HEK293 (cell line): ENCODE measurements at regions not wholly inside any gene's neighbourhood (a gene's known extent, or its start where the extent isn't known, plus 50 kb on each side); places are given as distances from the start of the nearest gene placed in this dataset.

Source experiments
- CTCF ChIA-PET: fragments of 350-600 bp; formaldehyde crosslinking; extraction: SDS; loops from one replicate; lab custom pipeline; 2021; ENCODE audit warnings: antibody characterized with exemption; lab: Yijun Ruan, JAX
- POLR2A ChIA-PET: fragments of 300-600 bp; formaldehyde crosslinking; extraction: SDS; loops from one replicate; lab custom pipeline; 2020; ENCODE audit warnings: antibody characterized with exemption, inconsistent platforms; lab: Yijun Ruan, JAX
- H3K27ac ChIP-seq: fragments of 200-500 bp; sonication (Bioruptor generic); 2 replicates; pipeline ENCODE4 v1.5.1; 2014; ENCODE audit warnings: low read depth, low read length, control low read depth, inconsistent platforms; ENCODE audit errors: extremely low read depth
- H3K36me3 ChIP-seq, 2 experiments: fragments of 200-500 bp in 1 of 2; sonication (Bioruptor generic) in 1 of 2; 1 replicate in 1 of 2; 2 replicates in 1 of 2; pipeline ENCODE4 v1.5.1; 2014 to 2017; ENCODE audit warnings: inconsistent platforms in 2 of 2, low read length in 2 of 2; ENCODE audit not compliant: control insufficient read depth in 2 of 2, insufficient read depth in 1 of 2
- H3K4me1 ChIP-seq: fragments of 200-500 bp; sonication (Bioruptor generic); 2 replicates; pipeline ENCODE4 v1.5.1; 2014; ENCODE audit warnings: mild to moderate bottlenecking, low read length, inconsistent platforms; ENCODE audit not compliant: control insufficient read depth, insufficient read depth
- H3K4me3 ChIP-seq: 2 replicates; pipeline ENCODE4 v1.5.1; 2011; ENCODE audit warnings: low read depth, mild to moderate bottlenecking, control low read depth, low read length, moderate library complexity
- H3K9me3 ChIP-seq: fragments of 200-500 bp; sonication (Bioruptor generic); 2 replicates; pipeline ENCODE4 v1.5.1; 2014; ENCODE audit warnings: low read depth, low read length, inconsistent platforms; ENCODE audit not compliant: control insufficient read depth, insufficient read depth
- BCL11A ChIP-seq: fragments of 450-650 bp; formaldehyde crosslinking; IDR thresholded peaks from 2 replicates; pipeline ENCODE4 v1.5.1; 2016; ENCODE audit warnings: low read depth, missing biosample characterization, missing genetic modification characterization
- SP3 ChIP-seq: fragments of 450-650 bp; formaldehyde crosslinking; IDR thresholded peaks from 2 replicates; pipeline ENCODE4 v1.5.1; 2016; ENCODE audit warnings: missing biosample characterization, missing genetic modification characterization
- TRIM28 ChIP-seq: IDR thresholded peaks from 2 replicates; pipeline ENCODE4 v1.6.1; 2011; ENCODE audit warnings: low read length, control low read depth, borderline replicate concordance
- YY2 ChIP-seq: fragments of 450-650 bp; formaldehyde crosslinking; IDR thresholded peaks from 2 replicates; pipeline ENCODE4 v1.5.1; 2016; ENCODE audit warnings: missing biosample characterization, missing genetic modification characterization
- ZBTB20 ChIP-seq: fragments of 450-650 bp; formaldehyde crosslinking; IDR thresholded peaks from 2 replicates; pipeline ENCODE4 v1.5.1; 2016; ENCODE audit warnings: missing biosample characterization, missing genetic modification characterization
- ZFP37 ChIP-seq: fragments of 450-650 bp; formaldehyde crosslinking; IDR thresholded peaks from 2 replicates; pipeline ENCODE4 v1.5.1; 2016; ENCODE audit warnings: missing biosample characterization, missing genetic modification characterization
- ZFP69B ChIP-seq: fragments of 450-650 bp; formaldehyde crosslinking; IDR thresholded peaks from 2 replicates; pipeline ENCODE4 v1.5.1; 2016; ENCODE audit warnings: missing biosample characterization, missing genetic modification characterization
- ZNF221 ChIP-seq: fragments of 450-650 bp; formaldehyde crosslinking; IDR thresholded peaks from 2 replicates; pipeline ENCODE4 v1.5.1; 2017; ENCODE audit warnings: missing biosample characterization, missing genetic modification characterization, borderline replicate concordance
- ZNF223 ChIP-seq: fragments of 450-650 bp; formaldehyde crosslinking; IDR thresholded peaks from 2 replicates; pipeline ENCODE4 v1.5.1; 2016; ENCODE audit warnings: missing biosample characterization, missing genetic modification characterization
- ZNF433 ChIP-seq: fragments of 450-650 bp; formaldehyde crosslinking; IDR thresholded peaks from 2 replicates; pipeline ENCODE4 v1.5.1; 2016; ENCODE audit warnings: missing biosample characterization, missing genetic modification characterization, low read depth
- ZNF544 ChIP-seq: fragments of 450-650 bp; formaldehyde crosslinking; IDR thresholded peaks from 2 replicates; pipeline ENCODE4 v1.5.0; 2017; ENCODE audit warnings: missing biosample characterization, missing genetic modification characterization
- ZNF555 ChIP-seq: fragments of 450-650 bp; formaldehyde crosslinking; conservative IDR thresholded peaks from 2 replicates; pipeline ENCODE4 v1.5.1; 2017; ENCODE audit warnings: missing biosample characterization, mild to moderate bottlenecking, missing genetic modification characterization, inconsistent platforms
- ZNF596 ChIP-seq: fragments of 450-650 bp; IDR thresholded peaks from 2 replicates; pipeline ENCODE4 v1.5.0; 2018; ENCODE audit warnings: missing biosample characterization, mild to moderate bottlenecking, missing genetic modification characterization, moderate library complexity
- ZNF624 ChIP-seq: fragments of 450-650 bp; formaldehyde crosslinking; IDR thresholded peaks from 2 replicates; pipeline ENCODE4 v1.5.1; 2017; ENCODE audit warnings: missing biosample characterization, missing genetic modification characterization
- TF ChIP-seq, protein P1 (sequence below): fragments of 450-650 bp; formaldehyde crosslinking; conservative IDR thresholded peaks from 2 replicates; pipeline ENCODE4 v1.5.1; 2016; ENCODE audit warnings: low read depth, missing biosample characterization, missing genetic modification characterization
- TF ChIP-seq, protein P2 (sequence below): fragments of 450-650 bp; formaldehyde crosslinking; IDR thresholded peaks from 2 replicates; pipeline ENCODE4 v1.5.1; 2016; ENCODE audit warnings: missing biosample characterization, missing genetic modification characterization, low read depth
- TF ChIP-seq, protein P3 (sequence below): fragments of 450-650 bp; formaldehyde crosslinking; IDR thresholded peaks from 2 replicates; pipeline ENCODE4 v1.5.1; 2016; ENCODE audit warnings: missing biosample characterization, missing genetic modification characterization

- TF ChIP-seq BCL11A: no peak
- TF ChIP-seq, protein P1, sequence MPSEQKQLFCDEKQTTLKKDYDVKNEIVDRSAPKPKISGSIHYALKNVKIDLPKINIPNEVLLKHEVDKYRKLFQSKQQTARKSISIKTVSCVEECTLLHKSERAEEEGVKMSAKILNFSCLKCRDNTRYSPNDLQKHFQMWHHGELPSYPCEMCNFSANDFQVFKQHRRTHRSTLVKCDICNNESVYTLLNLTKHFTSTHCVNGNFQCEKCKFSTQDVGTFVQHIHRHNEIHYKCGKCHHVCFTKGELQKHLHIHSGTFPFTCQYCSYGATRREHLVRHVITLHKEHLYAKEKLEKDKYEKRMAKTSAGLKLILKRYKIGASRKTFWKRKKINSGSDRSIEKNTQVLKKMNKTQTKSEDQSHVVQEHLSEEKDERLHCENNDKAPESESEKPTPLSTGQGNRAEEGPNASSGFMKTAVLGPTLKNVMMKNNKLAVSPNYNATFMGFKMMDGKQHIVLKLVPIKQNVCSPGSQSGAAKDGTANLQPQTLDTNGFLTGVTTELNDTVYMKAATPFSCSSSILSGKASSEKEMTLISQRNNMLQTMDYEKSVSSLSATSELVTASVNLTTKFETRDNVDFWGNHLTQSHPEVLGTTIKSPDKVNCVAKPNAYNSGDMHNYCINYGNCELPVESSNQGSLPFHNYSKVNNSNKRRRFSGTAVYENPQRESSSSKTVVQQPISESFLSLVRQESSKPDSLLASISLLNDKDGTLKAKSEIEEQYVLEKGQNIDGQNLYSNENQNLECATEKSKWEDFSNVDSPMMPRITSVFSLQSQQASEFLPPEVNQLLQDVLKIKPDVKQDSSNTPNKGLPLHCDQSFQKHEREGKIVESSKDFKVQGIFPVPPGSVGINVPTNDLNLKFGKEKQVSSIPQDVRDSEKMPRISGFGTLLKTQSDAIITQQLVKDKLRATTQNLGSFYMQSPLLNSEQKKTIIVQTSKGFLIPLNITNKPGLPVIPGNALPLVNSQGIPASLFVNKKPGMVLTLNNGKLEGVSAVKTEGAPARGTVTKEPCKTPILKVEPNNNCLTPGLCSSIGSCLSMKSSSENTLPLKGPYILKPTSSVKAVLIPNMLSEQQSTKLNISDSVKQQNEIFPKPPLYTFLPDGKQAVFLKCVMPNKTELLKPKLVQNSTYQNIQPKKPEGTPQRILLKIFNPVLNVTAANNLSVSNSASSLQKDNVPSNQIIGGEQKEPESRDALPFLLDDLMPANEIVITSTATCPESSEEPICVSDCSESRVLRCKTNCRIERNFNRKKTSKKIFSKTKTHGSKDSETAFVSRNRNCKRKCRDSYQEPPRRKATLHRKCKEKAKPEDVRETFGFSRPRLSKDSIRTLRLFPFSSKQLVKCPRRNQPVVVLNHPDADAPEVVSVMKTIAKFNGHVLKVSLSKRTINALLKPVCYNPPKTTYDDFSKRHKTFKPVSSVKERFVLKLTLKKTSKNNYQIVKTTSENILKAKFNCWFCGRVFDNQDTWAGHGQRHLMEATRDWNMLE (tag by site-specific recombination): no peak
- TF ChIP-seq, protein P2, sequence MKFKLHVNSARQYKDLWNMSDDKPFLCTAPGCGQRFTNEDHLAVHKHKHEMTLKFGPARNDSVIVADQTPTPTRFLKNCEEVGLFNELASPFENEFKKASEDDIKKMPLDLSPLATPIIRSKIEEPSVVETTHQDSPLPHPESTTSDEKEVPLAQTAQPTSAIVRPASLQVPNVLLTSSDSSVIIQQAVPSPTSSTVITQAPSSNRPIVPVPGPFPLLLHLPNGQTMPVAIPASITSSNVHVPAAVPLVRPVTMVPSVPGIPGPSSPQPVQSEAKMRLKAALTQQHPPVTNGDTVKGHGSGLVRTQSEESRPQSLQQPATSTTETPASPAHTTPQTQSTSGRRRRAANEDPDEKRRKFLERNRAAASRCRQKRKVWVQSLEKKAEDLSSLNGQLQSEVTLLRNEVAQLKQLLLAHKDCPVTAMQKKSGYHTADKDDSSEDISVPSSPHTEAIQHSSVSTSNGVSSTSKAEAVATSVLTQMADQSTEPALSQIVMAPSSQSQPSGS (tag by site-specific recombination): no peak
- Histone ChIP-seq H3K9me3 (no peaks in the 10 kb centered on the region), H3K27ac (no peak overlapping the region), H3K36me3 (no peaks in the 10 kb centered on the region), H3K4me1 (no peaks in the 10 kb centered on the region), H3K4me3 (no peak overlapping the region)
- ChIA-PET POLR2A (no interaction called here), CTCF (interaction anchor here (0.7 to 1.0 kb wide), 3 partner anchors 11 to 36 kb away, joined by 3 to 5 read pairs (median 3); no protein-coding TSS in a partner anchor)
Measured at GRCh38 chr15:81849289-81849688, 196.5 kb downstream of the MEX3B start.

DNA sequence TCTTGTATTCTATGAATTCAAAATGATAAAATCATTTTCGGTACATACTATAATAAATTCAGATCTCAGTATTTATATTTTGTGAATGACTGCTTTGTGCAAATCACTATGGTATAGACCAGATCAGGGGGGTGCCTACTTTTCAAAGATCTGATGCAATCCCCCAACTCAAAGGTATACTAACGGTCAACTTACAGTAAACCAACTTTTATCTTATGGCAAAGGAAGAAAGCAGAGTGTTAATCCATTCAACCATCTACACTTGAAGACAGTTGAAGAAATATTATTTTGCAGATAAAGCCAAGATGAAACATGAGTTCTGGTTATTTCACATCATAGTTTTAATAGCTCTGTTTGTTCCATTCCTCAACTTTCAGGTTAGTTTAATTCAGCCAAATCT is 197.1 kb downstream of the MEX3B start:
- Histone ChIP-seq H3K4me1 (no peaks in the 10 kb centered on the region), H3K4me3 (no peak overlapping the region), H3K36me3 (no peaks in the 10 kb centered on the region)
- POLR2A ChIA-PET: no interaction called here
- no peak for TF ChIP-seq TRIM28
- TF ChIP-seq, all 188 proteins: peak for 0
- CTCF ChIA-PET: interaction anchor here (1.0 kb wide), 1 partner anchor 35 kb away, joined by 5 read pairs; no protein-coding TSS in a partner anchor
- Histone ChIP-seq H3K27ac (no peak overlapping the region), H3K9me3 (no peaks in the 10 kb centered on the region)

DNA sequence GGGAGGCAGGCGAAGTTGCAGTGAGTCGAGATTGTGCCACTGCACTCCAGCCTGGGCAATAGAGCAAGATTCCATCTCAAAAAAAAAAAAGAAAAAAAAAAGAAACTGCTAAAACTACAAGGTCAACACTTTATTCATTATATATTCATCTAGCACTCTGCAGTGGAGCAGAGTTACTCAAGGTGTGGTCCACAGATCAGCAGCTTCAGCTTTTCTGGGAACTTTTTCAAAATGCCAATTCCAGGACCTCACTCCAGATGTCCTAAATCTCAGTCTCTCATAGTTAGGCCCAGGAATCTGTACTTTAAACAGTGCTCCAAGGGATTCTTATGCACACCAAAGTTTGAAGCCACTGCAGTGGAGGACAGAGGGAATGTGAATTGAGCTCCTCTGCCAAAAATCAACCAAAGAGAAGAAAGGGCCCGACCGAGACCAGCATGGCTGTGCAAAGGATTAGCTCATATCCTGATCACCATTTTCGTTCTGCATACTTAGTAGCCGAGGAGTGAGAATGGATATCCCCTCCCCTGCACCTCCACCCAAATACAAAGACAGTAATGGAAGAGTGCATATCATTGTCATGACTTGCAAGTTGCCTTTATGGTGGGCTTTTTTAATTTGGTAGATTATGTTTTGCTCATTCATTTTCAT is 201.9 kb downstream of the MEX3B start:
- TF ChIP-seq ZFP69B (tag by site-specific recombination): no peak
- peak; percentile 29; the same call in 1 of the 2 replicates for TF ChIP-seq ZBTB20 (tag by site-specific recombination)
- Histone ChIP-seq H3K4me1 (no peaks in the 10 kb centered on the region), H3K9me3 (no peaks in the 10 kb centered on the region), H3K4me3 (no peak overlapping the region), H3K36me3 (no peaks in the 10 kb centered on the region), H3K27ac (no peak overlapping the region)
- CTCF ChIA-PET: interaction anchor here (0.6 to 1.2 kb wide), 2 partner anchors 11 to 40 kb away, joined by 4 read pairs; no protein-coding TSS in a partner anchor
- POLR2A ChIA-PET: interaction anchor here (0.7 kb wide), 1 partner anchor 81 kb away, joined by 3 read pairs; no protein-coding TSS in a partner anchor

- Histone ChIP-seq H3K4me1 (no peaks in the 10 kb centered on the region), H3K9me3 (no peaks in the 10 kb centered on the region), H3K4me3 (no peak overlapping the region), H3K27ac (no peak overlapping the region), H3K36me3 (no peaks in the 10 kb centered on the region)
- CTCF ChIA-PET: no interaction called here
- POLR2A ChIA-PET: interaction anchor here (0.7 kb wide), 1 partner anchor 81 kb away, joined by 3 read pairs; no protein-coding TSS in a partner anchor
- TF ChIP-seq ZBTB20 (tag by site-specific recombination): no peak
- TF ChIP-seq YY2 (tag by site-specific recombination): no peak
- TF ChIP-seq SP3 (tag by site-specific recombination): no peak
- no peak for TF ChIP-seq ZNF596 (tag by site-specific recombination)
- TF ChIP-seq, protein P3, sequence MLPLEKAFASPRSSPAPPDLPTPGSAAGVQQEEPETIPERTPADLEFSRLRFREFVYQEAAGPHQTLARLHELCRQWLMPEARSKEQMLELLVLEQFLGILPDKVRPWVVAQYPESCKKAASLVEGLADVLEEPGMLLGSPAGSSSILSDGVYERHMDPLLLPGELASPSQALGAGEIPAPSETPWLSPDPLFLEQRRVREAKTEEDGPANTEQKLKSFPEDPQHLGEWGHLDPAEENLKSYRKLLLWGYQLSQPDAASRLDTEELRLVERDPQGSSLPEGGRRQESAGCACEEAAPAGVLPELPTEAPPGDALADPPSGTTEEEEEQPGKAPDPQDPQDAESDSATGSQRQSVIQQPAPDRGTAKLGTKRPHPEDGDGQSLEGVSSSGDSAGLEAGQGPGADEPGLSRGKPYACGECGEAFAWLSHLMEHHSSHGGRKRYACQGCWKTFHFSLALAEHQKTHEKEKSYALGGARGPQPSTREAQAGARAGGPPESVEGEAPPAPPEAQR: no peak
- no peak for TF ChIP-seq ZNF544 (tag by site-specific recombination)
- TF ChIP-seq ZFP37 (tag by site-specific recombination): no peak
- no peak for TF ChIP-seq ZNF624
- no peak for TF ChIP-seq ZNF223 (tag by site-specific recombination)
- no peak for TF ChIP-seq ZNF221 (tag by site-specific recombination)
- no peak for TF ChIP-seq ZNF433 (tag by site-specific recombination)
- TF ChIP-seq TRIM28: no peak
- no peak for TF ChIP-seq ZNF555 (tag by site-specific recombination)
Measured at GRCh38 chr15:81843226-81843625, 202.6 kb downstream of the MEX3B start.
